ENCODE measurements at regions not wholly inside any gene's neighbourhood (a gene's known extent, or its start where the extent isn't known, plus 50 kb on each side); places are given as distances from the start of the nearest gene placed in this dataset.

DNA sequence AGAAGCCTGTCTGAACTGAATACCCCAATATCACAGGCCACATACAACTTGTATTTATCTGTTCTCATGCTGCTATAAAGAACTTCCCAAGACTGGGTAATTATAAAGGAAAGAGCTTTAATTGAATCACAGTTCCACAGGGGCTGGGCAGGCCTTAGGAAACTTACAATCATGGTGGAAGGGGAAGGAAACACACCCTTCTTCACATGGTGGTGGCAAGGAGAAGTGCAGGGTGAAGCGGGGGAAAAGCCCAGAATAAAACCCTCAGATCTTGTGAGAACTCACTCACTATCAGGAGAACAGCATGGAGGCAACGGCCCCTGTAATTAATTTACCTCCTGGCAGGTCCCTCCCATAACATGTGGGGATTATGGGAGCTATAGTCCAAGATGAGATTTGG, 50.3 kb upstream of the FNDC1 start:
- peak; percentile 65 to 82 (median 76) for DNase-seq

DNA sequence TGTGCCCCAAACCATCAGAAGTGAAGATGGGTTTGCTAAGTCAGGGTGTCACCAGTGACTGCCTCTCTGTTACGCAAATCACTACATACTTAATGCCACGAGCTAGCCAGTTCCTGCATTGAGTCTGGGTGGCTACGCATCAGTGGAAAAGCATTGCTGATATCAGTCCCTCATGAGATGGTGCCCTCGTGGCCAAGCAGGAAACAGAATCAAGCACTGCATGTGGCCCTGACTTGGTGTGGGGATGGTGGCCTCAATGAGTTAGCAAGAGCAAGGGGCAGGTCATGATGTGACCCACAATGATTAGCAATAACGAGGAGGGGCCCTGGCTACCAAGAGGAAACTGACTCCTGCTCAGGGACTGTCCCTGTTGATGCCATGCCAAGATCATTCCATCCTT, 51.6 kb upstream of the FNDC1 start:
- DNase-seq: peak; percentile 91 to 97 (median 93)

DNA sequence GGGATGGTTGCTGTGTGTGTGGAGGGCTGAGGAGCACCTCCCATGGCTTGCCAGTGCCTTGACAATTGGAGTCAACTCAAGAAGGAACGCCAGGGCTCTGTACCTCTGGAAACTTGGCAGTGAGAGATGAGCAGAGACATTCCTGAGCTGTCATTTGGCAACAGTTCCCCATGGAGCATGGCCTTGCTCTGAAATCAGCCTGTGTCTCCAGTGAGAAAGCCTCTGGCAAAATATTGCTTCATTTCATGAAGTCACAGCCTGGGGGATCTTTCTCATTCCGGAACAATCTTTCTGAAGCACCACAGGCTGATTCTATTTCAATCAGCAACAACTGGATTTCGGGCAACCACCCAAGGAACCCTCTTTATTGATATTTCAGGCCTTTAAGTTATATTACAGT, 52.2 kb upstream of the FNDC1 start:
- DNase-seq: peak; percentile 79 to 90 (median 87)

DNA sequence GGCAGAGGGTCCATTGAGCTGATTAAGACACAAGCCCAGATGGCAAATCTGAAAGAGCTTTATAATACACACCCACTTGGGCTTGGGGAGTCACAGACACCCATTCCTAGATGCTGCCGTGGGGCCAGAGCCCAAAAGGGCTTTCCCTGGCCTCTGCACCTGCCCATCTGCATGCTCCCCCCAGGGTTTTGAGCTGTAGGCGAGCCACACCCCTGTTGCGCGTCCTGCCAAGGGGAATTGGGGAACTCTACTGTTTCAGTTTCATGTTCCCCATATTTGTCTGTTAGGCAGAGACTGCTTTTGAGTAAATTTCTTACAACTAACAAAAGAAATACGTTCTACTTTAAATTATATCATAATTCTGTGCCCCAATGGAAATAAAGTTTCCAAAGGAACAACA, 52.9 kb upstream of the FNDC1 start:
- DNase-seq: peak; percentile 91 to 95 (median 93)

DNA sequence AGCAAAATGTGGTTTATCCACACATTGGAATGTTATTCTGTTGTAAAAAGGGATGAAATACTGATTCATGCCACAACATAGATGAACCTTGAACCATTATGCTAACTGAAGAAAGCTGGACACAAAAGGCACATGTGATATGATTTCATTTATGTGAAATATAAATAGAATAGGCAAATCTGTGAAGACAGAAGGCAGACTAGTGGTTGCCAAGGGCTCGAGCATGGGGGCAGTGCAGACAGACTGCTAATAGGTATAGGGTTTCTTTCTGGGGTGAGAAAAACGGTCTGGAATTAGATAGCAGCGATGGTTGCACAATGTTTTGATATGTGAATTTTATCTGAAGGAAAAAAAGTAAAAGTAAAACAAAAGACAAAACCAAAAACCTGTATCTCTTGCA, 54.6 kb upstream of the FNDC1 start:
- DNase-seq: no peak

DNA sequence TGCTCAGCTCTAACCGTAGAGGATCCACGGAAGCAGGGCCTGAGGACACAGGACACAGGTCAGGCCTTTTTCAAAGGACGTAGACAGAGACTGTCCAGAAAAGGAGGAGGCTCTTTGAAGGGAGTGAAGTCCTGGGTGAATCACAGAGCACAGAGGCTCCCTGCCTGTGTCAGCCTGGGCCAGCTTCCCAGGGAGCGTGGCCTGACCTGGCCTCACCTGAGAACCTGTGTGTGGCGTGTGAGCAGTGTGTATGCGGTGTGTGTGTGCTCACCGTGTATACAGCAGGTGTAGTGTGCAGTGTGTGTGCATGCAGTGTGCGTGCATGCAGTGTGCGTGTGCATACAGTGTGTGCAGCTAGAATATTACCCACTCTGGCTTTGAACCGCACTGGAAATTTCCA, 56.0 kb upstream of the FNDC1 start:
- no peak for DNase-seq

DNA sequence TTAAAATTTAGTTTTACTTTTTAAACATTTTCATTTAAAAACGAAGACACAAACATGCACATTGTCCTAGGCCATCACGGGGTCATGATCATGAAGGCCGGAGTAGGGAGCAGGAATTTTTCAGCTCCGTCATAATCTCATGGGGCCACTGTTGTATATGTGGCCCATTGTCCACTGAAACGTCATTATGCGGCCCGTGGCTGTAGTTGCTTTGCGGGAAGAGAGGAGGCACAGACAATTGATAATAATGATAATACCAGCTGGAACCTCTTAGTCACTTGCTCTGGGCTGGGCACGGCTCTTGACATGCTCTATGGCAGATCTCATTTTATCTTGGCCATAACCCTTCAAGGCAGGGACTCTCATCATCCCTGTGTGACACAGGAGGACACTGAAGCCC, 56.5 kb upstream of the FNDC1 start:
- DNase-seq: no peak

DNA sequence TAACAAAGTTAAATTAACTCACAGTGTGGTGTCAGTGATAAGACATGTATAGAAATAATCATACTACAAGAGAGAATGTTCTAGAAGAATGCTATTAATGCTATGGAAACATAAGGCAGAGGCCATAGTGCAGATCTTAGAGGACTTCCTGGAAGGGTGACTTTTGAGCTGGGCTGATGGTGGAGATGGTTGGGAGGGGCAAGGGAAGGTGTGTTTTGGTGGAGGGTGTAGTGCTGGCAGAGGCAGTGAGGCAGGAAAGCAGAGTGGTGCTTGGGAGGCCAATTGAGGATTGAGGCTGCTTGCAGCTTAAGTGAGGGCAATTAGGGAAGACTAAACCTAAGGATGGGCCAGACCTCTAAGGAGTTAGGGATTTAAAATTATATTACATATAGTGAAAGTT, 58.5 kb upstream of the FNDC1 start:
- DNase-seq: no peak

DNA sequence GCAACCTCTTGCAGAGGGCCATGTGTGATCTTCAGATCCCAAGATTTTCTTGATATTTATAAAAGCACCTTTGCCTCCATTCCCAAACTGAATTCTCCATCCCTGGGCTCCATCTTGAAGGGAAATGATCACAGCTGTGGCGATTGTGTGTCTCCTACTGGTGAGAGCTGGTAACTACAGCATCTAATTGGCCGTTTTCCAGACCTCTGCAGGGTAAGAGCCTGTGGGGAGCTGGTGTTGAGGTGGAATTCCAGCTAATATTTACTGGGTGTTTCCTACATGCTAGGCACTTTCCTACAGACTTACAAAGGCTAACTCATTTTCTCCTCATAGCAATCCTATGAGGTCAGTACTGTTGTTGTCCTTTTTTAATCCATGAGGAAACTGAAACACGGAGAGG, 59.2 kb upstream of the FNDC1 start:
- peak; percentile 58 to 65 (median 64) for DNase-seq

DNA sequence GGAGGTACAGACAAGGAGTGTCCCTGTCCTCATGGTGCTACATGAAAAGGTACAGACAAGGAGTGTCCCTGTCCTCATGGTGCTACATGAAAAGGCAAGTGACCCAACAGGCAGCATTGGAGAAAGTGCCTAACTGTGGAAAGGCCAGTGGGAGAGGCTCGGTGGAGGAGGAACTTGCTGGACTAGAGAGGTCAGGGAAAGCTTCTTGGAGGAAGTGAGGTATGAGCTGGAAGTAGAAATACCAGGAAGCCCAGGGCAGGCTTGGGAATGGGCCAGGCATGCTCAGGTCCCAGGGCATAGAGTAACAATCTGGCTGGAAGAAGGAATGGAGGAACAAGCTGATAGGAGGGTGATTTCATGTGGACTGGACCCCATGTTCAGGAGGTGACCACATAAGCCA, 59.8 kb upstream of the FNDC1 start:
- DNase-seq: peak in 2 of 3 donors; percentile 41 to 53

DNA sequence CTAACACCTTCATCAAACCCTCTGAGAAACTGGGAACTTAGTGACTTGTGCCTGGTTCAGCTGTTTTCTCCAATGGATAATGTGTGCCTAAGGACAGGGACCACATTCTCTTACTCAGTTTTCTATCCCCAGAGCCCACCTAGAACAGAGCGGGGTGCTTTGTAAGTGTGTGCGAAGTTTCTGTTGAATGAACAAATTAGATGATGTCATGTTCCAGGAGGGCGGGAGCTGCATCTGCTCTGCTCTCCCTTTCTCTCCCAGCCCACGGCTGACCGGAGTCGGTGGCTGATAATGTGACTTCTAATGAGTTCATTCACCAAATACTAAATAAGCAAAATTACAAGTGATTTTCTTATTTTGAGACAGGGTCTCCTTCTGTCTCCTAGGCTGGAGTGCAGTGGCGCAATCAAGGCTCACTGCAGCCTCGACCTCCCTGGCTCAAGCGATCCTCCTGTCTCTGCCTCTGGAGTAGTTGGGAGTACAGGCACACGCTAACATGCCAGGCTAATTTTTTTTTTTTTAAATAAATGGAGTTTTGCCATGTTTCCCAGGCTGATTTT, 60.7 kb upstream of the FNDC1 start:
- peak in 1 of 3 donors; percentile 27 for DNase-seq

DNA sequence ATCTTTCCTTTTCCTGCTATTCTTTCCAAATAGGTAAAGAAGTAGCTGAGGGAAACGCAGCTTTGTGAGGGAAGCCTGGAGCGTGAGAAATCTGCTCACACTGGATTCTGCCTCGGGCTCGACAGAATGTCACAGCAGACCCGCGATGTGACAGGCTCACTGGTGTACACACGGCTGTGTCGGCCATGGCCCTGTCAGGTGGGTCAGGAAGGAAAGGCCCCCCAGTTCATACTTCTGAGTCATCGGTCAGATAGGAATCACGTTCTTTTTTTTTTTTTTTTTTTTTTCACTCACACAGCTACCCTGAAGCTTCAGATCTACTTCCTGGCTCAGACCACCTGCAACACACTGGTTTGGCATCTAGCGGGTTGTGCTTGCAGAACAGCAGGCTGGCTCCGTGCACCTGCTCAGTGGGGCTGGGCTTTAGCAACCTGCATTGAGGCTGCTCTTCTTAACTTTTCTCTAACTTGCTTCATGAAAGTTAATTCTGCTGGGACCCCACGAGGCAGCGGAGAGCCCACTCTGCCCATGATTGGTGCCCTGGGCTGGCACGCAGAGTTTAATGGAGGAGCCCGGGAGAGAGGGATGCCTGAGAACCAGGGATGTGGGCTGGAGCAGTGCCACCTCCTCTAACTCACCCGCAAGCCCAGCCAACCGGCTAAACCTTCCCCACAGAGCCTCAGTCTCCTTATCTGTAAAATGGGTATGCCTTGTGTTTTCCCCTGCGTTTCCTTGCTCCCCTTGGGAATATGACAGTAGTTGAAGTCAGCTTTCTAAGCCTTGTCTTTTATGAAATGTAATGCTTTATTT, 61.5 kb upstream of the FNDC1 start:
- DNase-seq: peak in 1 of 3 donors; percentile 21

DNA sequence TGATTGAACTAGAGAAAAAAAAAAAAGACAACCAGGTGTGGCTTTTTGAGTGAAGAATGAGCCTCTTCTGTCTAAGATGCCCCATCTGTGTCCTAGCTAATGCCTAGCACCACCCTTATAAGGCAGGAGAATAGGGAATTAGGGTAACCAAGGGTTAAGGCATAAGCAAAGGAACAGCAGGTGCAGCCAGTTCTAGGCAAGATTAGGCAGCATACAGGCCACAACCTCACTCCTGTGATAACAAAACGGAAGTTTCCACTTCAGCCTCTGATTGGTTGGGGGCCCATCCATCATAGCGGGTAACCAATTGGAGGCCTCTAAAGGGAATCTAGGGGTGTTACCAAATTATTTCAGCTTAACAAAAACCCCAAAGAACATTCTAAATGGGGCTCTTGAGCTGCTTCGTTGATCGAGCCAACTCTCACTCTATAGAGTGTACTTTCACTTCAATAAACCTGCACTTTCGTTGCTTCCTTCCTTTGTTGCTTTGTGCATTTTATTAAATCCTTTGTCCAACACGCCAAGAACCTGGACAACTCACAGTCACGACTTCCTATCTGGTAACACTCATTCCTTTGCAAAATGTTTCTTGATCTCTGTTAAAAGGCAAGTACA, 61.9 kb upstream of the TAGAP start:
- peak; percentile 87 to 89 (median 88) for DNase-seq

DNA sequence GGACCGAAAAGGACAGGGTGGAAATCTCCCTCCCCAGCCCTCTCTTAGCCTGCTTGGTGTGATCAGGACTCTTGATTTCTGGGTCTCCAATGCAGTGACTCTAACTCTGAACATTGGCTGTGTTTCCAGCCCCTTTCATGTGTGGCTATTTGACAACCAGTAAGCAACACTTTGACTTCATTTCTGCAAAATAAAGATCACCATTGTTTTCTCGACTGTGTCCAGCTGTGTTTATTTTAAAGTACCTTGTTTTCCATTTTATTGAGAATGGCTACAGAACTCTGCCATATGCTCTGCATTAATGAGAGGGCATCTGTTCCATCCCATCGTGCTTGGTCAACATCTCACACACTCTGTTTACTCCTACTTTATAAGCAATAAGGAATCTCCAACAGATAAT, 60.9 kb upstream of the TAGAP start:
- DNase-seq: no peak

DNA sequence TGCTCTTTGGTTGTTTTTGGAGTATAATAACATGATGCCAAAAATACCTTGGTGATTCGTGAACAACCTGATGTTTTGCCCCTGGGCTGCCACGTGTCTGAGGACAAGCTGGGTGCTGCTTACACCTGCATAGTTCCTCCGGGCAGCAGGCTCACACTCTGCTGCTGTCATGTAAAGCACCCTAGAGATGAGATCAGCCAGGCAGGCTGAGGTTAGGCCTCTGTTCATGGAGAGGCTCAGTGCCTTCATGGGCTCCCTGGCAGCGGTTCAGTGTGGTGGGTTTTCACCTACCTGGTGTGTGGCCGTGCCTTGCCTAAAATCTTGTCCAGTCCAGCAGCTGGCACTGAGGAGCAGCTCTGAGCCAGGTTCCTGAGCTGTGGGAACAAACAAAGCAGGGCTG, 60.1 kb upstream of the TAGAP start:
- no peak for DNase-seq

DNA sequence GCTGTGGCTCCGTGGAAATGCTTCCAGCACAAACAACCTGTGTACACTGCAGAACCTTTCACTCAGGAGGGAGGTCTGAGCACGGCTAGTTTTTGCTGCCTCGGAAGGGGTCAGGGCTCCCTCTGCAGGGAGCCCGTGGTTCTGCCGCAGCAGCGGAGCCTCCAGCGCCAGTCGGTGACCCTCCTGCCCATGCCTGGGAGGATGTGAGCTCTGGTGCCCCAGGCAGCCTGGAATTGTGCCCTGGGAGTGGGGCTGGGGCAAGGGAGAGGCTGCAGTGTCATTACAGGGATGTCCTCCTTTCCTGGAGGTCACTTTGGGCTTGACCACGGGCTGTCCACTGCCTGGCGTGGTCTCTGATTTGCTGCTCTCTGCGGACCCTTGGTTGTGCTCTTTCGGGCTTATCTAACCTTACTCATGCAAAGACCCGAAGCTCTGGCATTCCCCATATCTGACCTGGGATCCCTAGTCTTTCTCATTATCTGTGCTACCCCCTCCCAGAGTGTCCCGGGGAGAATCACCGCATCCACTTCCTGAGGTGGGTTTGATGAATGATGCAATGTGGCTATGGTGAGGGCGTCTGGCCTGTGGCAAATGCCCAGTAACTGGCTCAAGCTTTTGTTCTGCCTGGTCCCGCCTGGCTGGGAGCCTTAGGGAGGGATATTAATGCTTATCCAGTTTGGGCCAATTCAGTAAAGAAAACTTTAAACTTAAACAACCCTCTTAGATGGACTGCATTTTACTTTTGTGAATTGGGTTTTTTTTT, 59.6 kb upstream of the TAGAP start:
- peak; percentile 75 to 87 (median 85) for DNase-seq

DNA sequence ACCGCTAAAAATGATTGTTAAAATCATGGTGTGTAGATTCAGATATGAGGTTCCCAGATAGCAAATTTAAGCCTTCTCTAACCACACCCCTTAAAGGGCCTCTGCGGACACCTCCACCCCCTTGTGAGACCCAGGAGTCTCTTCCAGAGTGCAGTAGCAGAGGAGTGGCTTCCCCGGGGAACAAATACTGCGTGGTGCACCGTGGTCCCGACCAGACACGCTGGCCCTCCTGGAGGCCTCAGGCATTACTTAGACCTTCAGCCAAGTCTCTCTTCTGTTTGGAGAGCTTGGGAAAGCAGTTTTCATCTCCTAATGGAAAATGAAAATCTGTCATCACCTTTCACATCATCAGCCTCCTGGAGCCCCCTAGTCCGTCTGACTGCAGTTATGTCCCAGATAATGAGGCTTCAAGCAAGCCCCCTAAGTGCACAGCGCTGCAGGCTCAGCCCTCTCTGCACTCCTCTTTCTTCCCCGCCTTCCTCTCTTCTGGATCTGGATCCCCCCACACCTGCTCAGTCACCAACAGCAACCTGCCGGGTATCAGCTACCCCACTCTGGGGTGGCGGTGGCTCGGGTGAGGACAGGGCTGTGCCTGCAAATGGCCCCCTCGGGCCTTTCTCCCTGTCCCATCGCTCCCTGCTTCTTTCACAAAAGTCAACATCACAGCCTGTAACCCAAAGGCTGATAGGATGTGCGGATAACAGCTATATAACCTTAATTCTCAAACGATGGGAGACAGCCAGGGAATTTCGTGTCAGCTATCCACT, 58.8 kb upstream of the TAGAP start:
- no peak for DNase-seq

DNA sequence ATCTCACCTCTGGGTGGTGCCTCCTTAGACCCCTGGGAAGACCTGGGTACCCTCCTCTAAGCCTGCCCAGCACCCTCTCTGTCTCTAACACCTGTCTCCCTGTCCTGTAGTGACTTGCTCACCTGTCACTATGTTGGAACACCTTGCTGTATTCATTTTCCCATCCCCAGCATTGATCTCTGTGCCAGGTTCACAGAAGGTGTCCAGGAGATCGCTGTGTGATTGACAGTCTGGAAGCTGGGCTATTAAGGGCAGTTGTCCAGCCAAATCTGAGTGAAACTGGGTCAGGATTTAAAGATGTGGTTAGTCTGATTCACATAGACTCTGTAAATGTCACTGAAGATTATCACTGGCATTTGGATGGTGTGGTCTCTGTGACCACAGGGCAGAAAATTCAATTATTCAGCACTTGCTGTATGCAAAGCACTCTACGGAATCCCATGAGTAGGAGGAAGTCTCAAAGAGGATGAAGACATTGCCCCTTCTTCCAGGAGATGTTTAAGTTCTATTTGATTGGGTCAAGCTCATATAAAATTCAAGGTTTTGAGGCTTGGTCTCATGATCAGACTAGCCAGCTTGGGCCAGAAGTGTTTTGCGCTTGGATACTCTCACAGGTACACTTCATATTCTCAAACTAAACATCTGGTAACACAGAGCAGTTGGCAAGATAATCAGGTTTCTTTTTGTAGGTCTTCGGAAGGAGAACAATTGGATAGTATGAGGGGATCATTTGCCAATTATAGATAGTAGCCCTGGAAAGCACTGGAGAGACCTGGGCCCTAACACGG, 57.8 kb upstream of the TAGAP start:
- peak in 1 of 3 donors; percentile 54 for DNase-seq

DNA sequence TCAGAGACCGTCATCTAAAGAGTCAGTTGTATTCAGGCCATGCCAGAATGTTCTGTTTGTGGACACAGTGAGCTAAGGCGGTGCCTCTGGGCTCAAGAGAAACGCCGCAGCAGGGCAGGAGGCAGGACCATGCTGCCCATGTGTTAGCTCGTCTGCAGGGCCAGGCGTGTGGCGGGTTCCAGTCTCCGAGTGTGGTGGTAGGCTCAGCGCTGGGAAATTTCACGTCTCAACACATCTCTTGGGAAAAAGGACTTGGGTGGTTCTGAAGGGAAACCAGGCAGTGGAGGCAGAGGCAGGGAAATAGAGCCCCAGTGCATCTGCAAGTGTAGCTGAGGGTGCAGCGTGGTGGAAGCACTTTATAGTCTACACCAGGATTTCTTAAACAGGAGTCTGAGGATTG, 56.9 kb upstream of the TAGAP start:
- no peak for DNase-seq

DNA sequence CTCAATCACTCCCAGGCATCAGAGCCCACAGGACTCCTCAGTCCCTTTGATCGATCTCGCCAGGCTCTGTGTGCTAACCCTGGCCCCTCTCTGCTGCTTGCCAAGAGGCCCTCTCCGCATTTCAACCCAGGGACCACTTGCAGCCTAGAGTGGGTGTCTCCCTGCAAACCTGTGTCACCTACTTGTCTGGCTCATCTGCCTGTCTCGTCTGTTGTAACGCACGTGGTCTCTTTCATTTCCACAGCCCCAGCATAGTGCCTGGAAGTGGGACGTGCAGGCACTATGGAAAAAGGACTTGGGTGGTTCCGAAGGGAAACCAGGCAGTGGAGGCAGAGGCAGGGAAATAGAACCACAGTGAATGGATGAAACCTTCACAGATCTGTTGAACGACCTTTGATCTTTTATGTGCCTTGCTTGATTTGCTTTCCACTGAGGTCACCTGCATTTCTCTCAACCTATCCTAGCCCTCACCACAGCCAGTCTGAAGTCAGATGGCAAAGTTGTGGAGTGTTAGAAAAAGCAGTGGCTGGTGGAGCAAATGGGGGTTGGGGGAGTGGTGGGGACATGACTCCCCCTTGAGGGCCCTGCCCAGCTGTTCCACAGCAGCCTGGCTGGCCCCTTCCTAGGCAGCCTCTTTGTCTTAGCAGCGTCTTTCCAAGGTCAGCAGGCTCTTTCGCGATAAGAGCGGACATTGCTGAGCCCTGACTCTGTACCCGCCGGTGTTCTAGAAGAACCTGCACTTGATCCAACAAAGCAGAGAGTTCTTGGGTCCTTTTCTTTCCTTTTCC, 55.8 kb upstream of the TAGAP start:
- DNase-seq: no peak

DNA sequence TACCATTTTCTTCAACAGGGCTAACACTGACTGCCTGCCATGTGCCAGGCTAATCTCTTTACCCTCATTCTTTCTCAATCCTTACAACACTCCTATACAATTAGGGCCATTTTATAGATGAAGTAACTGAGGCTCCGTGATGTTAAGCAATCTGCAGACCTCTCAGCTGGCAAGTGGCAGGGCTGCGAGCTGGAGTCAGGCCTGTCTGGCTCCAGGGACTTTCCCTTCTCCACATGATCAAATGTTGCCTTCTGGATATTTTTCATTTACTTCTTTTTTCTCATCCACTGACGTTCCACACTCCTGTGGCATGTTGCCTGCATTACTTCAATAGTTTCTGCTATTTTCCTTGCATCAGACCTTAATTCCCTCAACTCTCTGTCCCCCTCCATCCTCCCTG, 55.2 kb upstream of the TAGAP start:
- DNase-seq: peak; percentile 64 to 71 (median 71)

Data from suppressor macrophage treated with lipopolysaccharide for 1 hour (primary cell).